Neural progenitor cell (in vitro differentiated cells): ENCODE measurements at regions not wholly inside any gene's neighbourhood (a gene's known extent, or its start where the extent isn't known, plus 50 kb on each side); places are given as distances from the start of the nearest gene placed in this dataset.

Source experiments
- DNase-seq: peaks from one replicate; pipeline ENCODE4 v3.0.0-alpha.2; 2016; ENCODE audit warnings: low spot score
- H2AFZ ChIP-seq: fragments of 200-600 bp; sonication (generic); replicated peaks from 2 replicates; pipeline ENCODE4 v1.6.1; 2016; ENCODE audit warnings: antibody characterized with exemption
- H3F3A ChIP-seq: fragments of 200-600 bp; sonication (generic); 2 replicates; pipeline ENCODE4 v1.6.1; 2016; ENCODE audit warnings: antibody characterized with exemption, low read depth
- H3K27ac ChIP-seq: fragments of 200-600 bp; sonication (generic); 2 replicates; pipeline ENCODE4 v1.5.1; 2016; ENCODE audit warnings: mild to moderate bottlenecking
- H3K27me3 ChIP-seq: fragments of 200-600 bp; sonication (generic); 2 replicates; pipeline ENCODE4 v1.6.1; 2016; ENCODE audit warnings: mild to moderate bottlenecking, moderate library complexity
- H3K36me3 ChIP-seq: fragments of 200-600 bp; sonication (generic); 2 replicates; pipeline ENCODE4 v1.5.1; 2016
- H3K4me1 ChIP-seq: fragments of 200-600 bp; sonication (generic); 2 replicates; pipeline ENCODE4 v1.6.1; 2016; ENCODE audit warnings: mixed run types
- H3K4me2 ChIP-seq: fragments of 200-600 bp; sonication (generic); 2 replicates; pipeline ENCODE4 v1.6.1; 2016
- H3K4me3 ChIP-seq: fragments of 200-600 bp; sonication (generic); 2 replicates; pipeline ENCODE4 v1.5.1; 2016
- H3K79me2 ChIP-seq: fragments of 200-600 bp; sonication (generic); 2 replicates; pipeline ENCODE4 v1.6.1; 2016; ENCODE audit warnings: low read depth
- H3K9ac ChIP-seq: fragments of 200-600 bp; sonication (generic); 2 replicates; pipeline ENCODE4 v1.6.1; 2016
- H3K9me3 ChIP-seq: fragments of 200-600 bp; sonication (generic); 2 replicates; pipeline ENCODE4 v1.5.1; 2016; ENCODE audit warnings: low read depth
- H4K20me1 ChIP-seq: fragments of 200-600 bp; sonication (generic); 2 replicates; pipeline ENCODE4 v1.6.1; 2016; ENCODE audit warnings: low read depth
- H3K27ac Mint-ChIP-seq: 3 replicates; pipeline ENCODE4 v1.8.0; 2021; ENCODE audit warnings: mixed read lengths
- H3K27me3 Mint-ChIP-seq: 2 replicates; pipeline ENCODE4 v1.8.0; 2022; ENCODE audit warnings: low read depth, mild to moderate bottlenecking, inconsistent platforms, moderate library complexity, mixed read lengths; ENCODE audit not compliant: insufficient read depth
- H3K36me3 Mint-ChIP-seq: 3 replicates; pipeline ENCODE4 v1.8.0; 2021; ENCODE audit warnings: mixed read lengths
- H3K4me1 Mint-ChIP-seq: 3 replicates; pipeline ENCODE4 v1.8.0; 2021; ENCODE audit warnings: mixed read lengths
- H3K4me3 Mint-ChIP-seq: 3 replicates; pipeline ENCODE4 v1.8.0; 2021; ENCODE audit warnings: mild to moderate bottlenecking, moderate library complexity, mixed read lengths
- H3K9me3 Mint-ChIP-seq: 3 replicates; pipeline ENCODE4 v1.8.0; 2020; ENCODE audit warnings: mixed read lengths
- EZH2 ChIP-seq: fragments of 200-600 bp; sonication (generic); IDR thresholded peaks from 2 replicates; pipeline ENCODE4 v1.6.1; 2017; ENCODE audit warnings: antibody characterized with exemption, mild to moderate bottlenecking, moderate library complexity
- EZH2phosphoT487 ChIP-seq: fragments of 200-600 bp; sonication (generic); IDR thresholded peaks from 2 replicates; pipeline ENCODE4 v1.6.1; 2017; ENCODE audit warnings: antibody characterized with exemption
- TF ChIP-seq, protein P1 (sequence below): fragments of 200-600 bp; sonication (generic); IDR thresholded peaks from 2 replicates; pipeline ENCODE4 v1.5.1; 2017; ENCODE audit warnings: antibody characterized with exemption, mild to moderate bottlenecking

DNA sequence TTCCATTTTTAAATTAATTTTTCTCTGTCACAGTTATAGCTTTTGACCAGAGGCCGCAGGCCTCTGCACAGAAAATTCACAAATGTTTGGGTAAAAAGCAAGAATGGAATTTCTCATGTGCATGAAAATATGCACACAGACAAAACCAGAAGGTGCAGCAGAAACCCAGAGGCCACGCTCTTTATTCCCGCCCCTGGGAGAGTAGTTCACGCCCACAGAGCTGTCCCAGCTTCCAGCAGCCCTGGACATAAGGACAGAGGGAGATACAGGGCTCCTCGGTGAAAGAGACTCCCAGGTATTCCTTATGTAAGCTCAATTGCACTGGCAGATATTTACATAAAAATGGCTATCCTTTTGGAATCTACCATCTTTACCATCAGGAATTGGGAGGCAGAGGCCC is 245.2 kb upstream of the NFE2L3 start:
- peaks cover 2% of the 10 kb centered on the region for H3K27me3 Mint-ChIP-seq
- H3K27ac Mint-ChIP-seq = no peak overlapping the region
- H3K4me3 Mint-ChIP-seq = no peak overlapping the region
- TF ChIP-seq EZH2phosphoT487 (no peak), EZH2 (no peak)
- TF ChIP-seq, protein P1, sequence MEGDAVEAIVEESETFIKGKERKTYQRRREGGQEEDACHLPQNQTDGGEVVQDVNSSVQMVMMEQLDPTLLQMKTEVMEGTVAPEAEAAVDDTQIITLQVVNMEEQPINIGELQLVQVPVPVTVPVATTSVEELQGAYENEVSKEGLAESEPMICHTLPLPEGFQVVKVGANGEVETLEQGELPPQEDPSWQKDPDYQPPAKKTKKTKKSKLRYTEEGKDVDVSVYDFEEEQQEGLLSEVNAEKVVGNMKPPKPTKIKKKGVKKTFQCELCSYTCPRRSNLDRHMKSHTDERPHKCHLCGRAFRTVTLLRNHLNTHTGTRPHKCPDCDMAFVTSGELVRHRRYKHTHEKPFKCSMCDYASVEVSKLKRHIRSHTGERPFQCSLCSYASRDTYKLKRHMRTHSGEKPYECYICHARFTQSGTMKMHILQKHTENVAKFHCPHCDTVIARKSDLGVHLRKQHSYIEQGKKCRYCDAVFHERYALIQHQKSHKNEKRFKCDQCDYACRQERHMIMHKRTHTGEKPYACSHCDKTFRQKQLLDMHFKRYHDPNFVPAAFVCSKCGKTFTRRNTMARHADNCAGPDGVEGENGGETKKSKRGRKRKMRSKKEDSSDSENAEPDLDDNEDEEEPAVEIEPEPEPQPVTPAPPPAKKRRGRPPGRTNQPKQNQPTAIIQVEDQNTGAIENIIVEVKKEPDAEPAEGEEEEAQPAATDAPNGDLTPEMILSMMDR = no peak
- H3K27me3 ChIP-seq = no peaks in the 10 kb centered on the region
- H3K79me2 ChIP-seq = no peaks in the 10 kb centered on the region
- no peak overlapping the region for H3K4me2 ChIP-seq
- peaks cover 19% of the 10 kb centered on the region for H3K4me1 Mint-ChIP-seq
- no peak overlapping the region for H3K27ac ChIP-seq
- peak overlapping the region; percentile 7 for H2AFZ ChIP-seq
- no peak overlapping the region for H3K9ac ChIP-seq
- no peaks in the 10 kb centered on the region for H3K36me3 ChIP-seq
- H4K20me1 ChIP-seq = no peaks in the 10 kb centered on the region
- H3F3A ChIP-seq = no peaks in the 10 kb centered on the region
- H3K4me3 ChIP-seq = no peak overlapping the region
- H3K9me3 ChIP-seq = no peaks in the 10 kb centered on the region
- no peaks in the 10 kb centered on the region for H3K36me3 Mint-ChIP-seq
- no peak for DNase-seq
- H3K4me1 ChIP-seq = peaks cover 7% of the 10 kb centered on the region
- H3K9me3 Mint-ChIP-seq = no peaks in the 10 kb centered on the region

GRCh38 chr7:25907214-25907613 is 244.8 kb upstream of the NFE2L3 start:
- Histone ChIP-seq H3K9ac (no peak overlapping the region), H3K4me1 (peaks cover 7% of the 10 kb centered on the region), H3K27me3 (no peaks in the 10 kb centered on the region), H3K36me3 (no peaks in the 10 kb centered on the region), H2AFZ (peak overlapping the region; percentile 7), H3K4me2 (no peak overlapping the region), H3K9me3 (no peaks in the 10 kb centered on the region), H4K20me1 (no peaks in the 10 kb centered on the region), H3K79me2 (no peaks in the 10 kb centered on the region), H3K4me3 (no peak overlapping the region), H3K27ac (no peak overlapping the region), H3F3A (no peaks in the 10 kb centered on the region)
- Mint-ChIP-seq H3K4me1 (peaks cover 19% of the 10 kb centered on the region), H3K27me3 (peaks cover 2% of the 10 kb centered on the region), H3K36me3 (no peaks in the 10 kb centered on the region), H3K4me3 (no peak overlapping the region), H3K27ac (no peak overlapping the region), H3K9me3 (no peaks in the 10 kb centered on the region)
- TF ChIP-seq EZH2phosphoT487 (no peak), EZH2 (no peak)
- TF ChIP-seq, protein P1 = no peak
- DNase-seq = no peak

DNA sequence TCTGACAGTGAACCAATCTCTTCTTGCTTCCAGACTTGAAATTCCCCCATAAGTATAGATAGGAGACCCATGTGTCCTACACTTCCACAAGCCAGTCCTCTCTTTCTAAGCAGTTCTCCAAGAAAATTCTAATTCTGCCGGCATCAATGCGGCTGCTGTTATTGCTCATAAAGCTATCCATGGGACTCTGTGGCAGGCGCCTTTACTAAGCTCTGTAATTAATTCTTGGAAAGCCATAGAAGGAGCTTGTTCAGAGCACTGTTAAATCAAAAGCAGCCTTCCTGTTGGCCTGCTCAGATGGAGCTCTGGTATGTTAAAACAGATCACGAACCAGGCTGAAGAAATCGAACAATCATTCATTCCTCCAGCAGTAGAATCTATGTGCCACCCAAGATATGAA is 244.3 kb upstream of the NFE2L3 start:
- Histone ChIP-seq H3K27me3 (no peaks in the 10 kb centered on the region), H3K4me1 (peaks cover 7% of the 10 kb centered on the region), H3K79me2 (no peaks in the 10 kb centered on the region), H3F3A (no peaks in the 10 kb centered on the region), H3K4me3 (no peak overlapping the region), H3K27ac (no peak overlapping the region), H3K4me2 (no peak overlapping the region), H3K36me3 (no peaks in the 10 kb centered on the region), H4K20me1 (no peaks in the 10 kb centered on the region), H3K9me3 (no peaks in the 10 kb centered on the region), H3K9ac (no peak overlapping the region), H2AFZ (no peak overlapping the region)
- Mint-ChIP-seq H3K27ac (no peak overlapping the region), H3K27me3 (peaks cover 2% of the 10 kb centered on the region), H3K4me1 (peaks cover 19% of the 10 kb centered on the region), H3K36me3 (no peaks in the 10 kb centered on the region), H3K9me3 (no peaks in the 10 kb centered on the region), H3K4me3 (no peak overlapping the region)
- DNase-seq = no peak
- TF ChIP-seq EZH2phosphoT487 (no peak), EZH2 (no peak)
- TF ChIP-seq, protein P1 = no peak
